ENCODE measurements at regions not wholly inside any gene's neighbourhood (a gene's known extent, or its start where the extent isn't known, plus 50 kb on each side); places are given as distances from the start of the nearest gene placed in this dataset.

GRCh38 chr2:118565786-118566540 lies 281.5 kb downstream of the EN1 start:
- DNase-seq (ENCODE audit: low read depth in 2 of 2), result no peak

- no peak for DNase-seq (ENCODE audit: low read depth in 2 of 2)
Observed at GRCh38 chr2:118565301-118565700, 282.1 kb downstream of the EN1 start.

- no peak for DNase-seq (ENCODE audit: low read depth in 2 of 2)
Observed at GRCh38 chr2:118562144-118562543, 285.3 kb downstream of the EN1 start.

GRCh38 chr2:118558846-118559245 lies 288.6 kb downstream of the EN1 start:
- DNase-seq (ENCODE audit: low read depth in 2 of 2), result no peak

- DNase-seq (ENCODE audit: low read depth in 2 of 2), result no peak
Observed at GRCh38 chr2:118557791-118558190, 289.7 kb downstream of the EN1 start.

GRCh38 chr2:118557016-118557415 lies 290.4 kb downstream of the EN1 start:
- no peak for DNase-seq (ENCODE audit: low read depth in 2 of 2)

- no peak for DNase-seq (ENCODE audit: low read depth in 2 of 2)
Observed at GRCh38 chr2:118554616-118555015, 292.8 kb downstream of the EN1 start.

- no peak for DNase-seq (ENCODE audit: low read depth in 2 of 2)
Observed at GRCh38 chr2:118549503-118549902, 297.9 kb downstream of the EN1 start.

GRCh38 chr2:118548880-118549488 lies 298.5 kb downstream of the EN1 start:
- no peak for DNase-seq (ENCODE audit: low read depth in 2 of 2)

- no peak for DNase-seq (ENCODE audit: low read depth in 2 of 2)
Observed at GRCh38 chr2:118539290-118539689, 308.2 kb downstream of the EN1 start.

- DNase-seq (ENCODE audit: low read depth in 2 of 2), result no peak
Observed at GRCh38 chr2:118536306-118536705, 311.1 kb downstream of the EN1 start.

GRCh38 chr2:118535818-118536212 lies 311.6 kb downstream of the EN1 start:
- no peak for DNase-seq (ENCODE audit: low read depth in 2 of 2)

- no peak for DNase-seq (ENCODE audit: low read depth in 2 of 2)
Observed at GRCh38 chr2:118535171-118535817, 312.2 kb downstream of the EN1 start.

GRCh38 chr2:118530976-118531375 lies 316.5 kb downstream of the EN1 start:
- DNase-seq (ENCODE audit: low read depth in 2 of 2), result no peak

- DNase-seq (ENCODE audit: low read depth in 2 of 2), result no peak
Observed at GRCh38 chr2:118529908-118530599, 317.4 kb downstream of the EN1 start.

- DNase-seq (ENCODE audit: low read depth in 2 of 2), result no peak
Observed at GRCh38 chr2:118527571-118527970, 319.9 kb downstream of the EN1 start.

- no peak for DNase-seq (ENCODE audit: low read depth in 2 of 2)
Observed at GRCh38 chr2:118525346-118525745, 322.1 kb downstream of the EN1 start.

GRCh38 chr2:118524911-118525310 lies 322.5 kb downstream of the EN1 start:
- DNase-seq (ENCODE audit: low read depth in 2 of 2), result no peak

GRCh38 chr2:118523761-118524160 lies 323.7 kb downstream of the EN1 start:
- DNase-seq (ENCODE audit: low read depth in 2 of 2), result no peak

- no peak for DNase-seq (ENCODE audit: low read depth in 2 of 2)
Observed at GRCh38 chr2:118521960-118522359, 325.5 kb downstream of the EN1 start.

GRCh38 chr2:118521272-118521671 lies 326.2 kb downstream of the EN1 start:
- no peak for DNase-seq (ENCODE audit: low read depth in 2 of 2)

GRCh38 chr2:118520246-118520645 lies 327.2 kb downstream of the EN1 start:
- no peak for DNase-seq (ENCODE audit: low read depth in 2 of 2)

- DNase-seq (ENCODE audit: low read depth in 2 of 2), result no peak
Observed at GRCh38 chr2:118519511-118519910, 327.9 kb downstream of the EN1 start.
